WTC11 (cell line): ENCODE measurements at regions not wholly inside any gene's neighbourhood (a gene's known extent, or its start where the extent isn't known, plus 50 kb on each side); places are given as distances from the start of the nearest gene placed in this dataset.

Source experiments
- ATAC-seq: fragments of 200-7000 bp; cut with Tn5 transposase; 2 replicates; pipeline ENCODE4 v1.10.0; 2021; ENCODE audit warnings: mild to moderate bottlenecking, moderate library complexity
- CTCF ChIA-PET: fragments of 300-600 bp; sonication (Branson Sonifier 250); formaldehyde crosslinking; loops from one replicate; lab custom pipeline; 2021; ENCODE audit warnings: antibody characterized with exemption; lab: Charles Lee
- POLR2A ChIA-PET: fragments of 350-600 bp; sonication (Branson Sonifier 250); formaldehyde crosslinking; loops from one replicate; lab custom pipeline; 2021; ENCODE audit warnings: antibody characterized with exemption; lab: Charles Lee
- DNase-seq: peaks from one replicate; pipeline ENCODE4 v3.0.0; 2021; ENCODE audit warnings: low spot score
- H3K27ac Mint-ChIP-seq: 2 replicates; pipeline ENCODE4 v1.8.0; 2021; ENCODE audit warnings: mixed read lengths
- H3K27me3 Mint-ChIP-seq: 2 replicates; pipeline ENCODE4 v1.8.0; 2021; ENCODE audit warnings: low read depth, mild to moderate bottlenecking, moderate library complexity, mixed read lengths
- H3K36me3 Mint-ChIP-seq: 2 replicates; pipeline ENCODE4 v1.8.0; 2021; ENCODE audit warnings: mixed read lengths
- H3K4me1 Mint-ChIP-seq: 2 replicates; pipeline ENCODE4 v1.8.0; 2022; ENCODE audit warnings: mixed read lengths
- H3K4me3 Mint-ChIP-seq: 2 replicates; pipeline ENCODE4 v1.8.0; 2021; ENCODE audit warnings: mild to moderate bottlenecking, moderate library complexity, mixed read lengths
- H3K9me3 Mint-ChIP-seq: 2 replicates; pipeline ENCODE4 v1.8.0; 2021; ENCODE audit warnings: mixed read lengths
- CREB1 ChIP-seq: sonication (generic); formaldehyde crosslinking; IDR thresholded peaks from 2 replicates; pipeline ENCODE4 v1.8.0; 2023; ENCODE audit warnings: mild to moderate bottlenecking, missing genetic modification reagents
- CTCF ChIP-seq: fragments of 200-600 bp; IDR thresholded peaks from 2 replicates; pipeline ENCODE4 v1.8.0; 2022; ENCODE audit warnings: antibody characterized with exemption
- FOXP1 ChIP-seq: sonication (generic); formaldehyde crosslinking; IDR thresholded peaks from 2 replicates; pipeline ENCODE4 v1.8.0; 2022; ENCODE audit warnings: missing genetic modification reagents, mild to moderate bottlenecking, moderate library complexity, borderline replicate concordance
- GABPB1 ChIP-seq: sonication (generic); formaldehyde crosslinking; IDR thresholded peaks from 2 replicates; pipeline ENCODE4 v1.8.1; 2023; ENCODE audit warnings: mild to moderate bottlenecking, missing genetic modification reagents
- GRHL2 ChIP-seq: fragments of 250-450 bp; sonication (Bioruptor Pico); IDR thresholded peaks from 2 replicates; pipeline ENCODE4 v1.8.0; 2022; ENCODE audit warnings: mild to moderate bottlenecking, moderate library complexity; ENCODE audit not compliant: insufficient replicate concordance, severe bottlenecking
- HMGA2 ChIP-seq: fragments of 250-450 bp; sonication (Bioruptor Pico); IDR thresholded peaks from 2 replicates; pipeline ENCODE4 v1.4.0; 2021; ENCODE audit warnings: mild to moderate bottlenecking, moderate library complexity
- HMGXB4 ChIP-seq: sonication (generic); formaldehyde crosslinking; IDR thresholded peaks from 2 replicates; pipeline ENCODE4 v1.8.1; 2023; ENCODE audit warnings: mild to moderate bottlenecking, moderate library complexity, missing genetic modification reagents
- IRF2 ChIP-seq: sonication (generic); formaldehyde crosslinking; IDR thresholded peaks from 2 replicates; pipeline ENCODE4 v1.8.0; 2022; ENCODE audit warnings: low read depth, missing genetic modification reagents, borderline replicate concordance
- NR1H2 ChIP-seq: sonication (generic); formaldehyde crosslinking; IDR thresholded peaks from 2 replicates; pipeline ENCODE4 v1.9.0; 2021; ENCODE audit warnings: mild to moderate bottlenecking, moderate library complexity, missing genetic modification reagents
- SOX15 ChIP-seq: fragments of 250-450 bp; sonication (Bioruptor Pico); IDR thresholded peaks from 2 replicates; pipeline ENCODE4 v1.9.0; 2021; ENCODE audit warnings: mild to moderate bottlenecking
- TP53 ChIP-seq: sonication (generic); formaldehyde crosslinking; IDR thresholded peaks from 2 replicates; pipeline ENCODE4 v1.8.1; 2023; ENCODE audit warnings: mild to moderate bottlenecking, missing genetic modification reagents
- ZNF219 ChIP-seq: sonication (generic); formaldehyde crosslinking; IDR thresholded peaks from 2 replicates; pipeline ENCODE4 v1.8.0; 2023; ENCODE audit warnings: missing genetic modification reagents, mild to moderate bottlenecking, borderline replicate concordance
- ZNF263 ChIP-seq: sonication (generic); formaldehyde crosslinking; IDR thresholded peaks from 2 replicates; pipeline ENCODE4 v1.8.1; 2022; ENCODE audit warnings: low read depth, mild to moderate bottlenecking, moderate library complexity, missing genetic modification reagents
- ZNF317 ChIP-seq: sonication (generic); formaldehyde crosslinking; IDR thresholded peaks from 2 replicates; pipeline ENCODE4 v1.8.1; 2023; ENCODE audit warnings: low read depth, mild to moderate bottlenecking, moderate library complexity, missing genetic modification reagents, borderline replicate concordance
- TF ChIP-seq, protein P1 (sequence below): sonication (generic); formaldehyde crosslinking; IDR thresholded peaks from 2 replicates; pipeline ENCODE4 v1.8.0; 2023; ENCODE audit warnings: missing genetic modification reagents
- TF ChIP-seq, protein P2 (sequence below): sonication (generic); formaldehyde crosslinking; IDR thresholded peaks from 2 replicates; pipeline ENCODE4 v1.8.0; 2022; ENCODE audit warnings: mild to moderate bottlenecking, missing genetic modification reagents
- TF ChIP-seq, protein P3 (sequence below): fragments of 250-450 bp; sonication (Bioruptor Pico); IDR thresholded peaks from 2 replicates; pipeline ENCODE4 v1.9.0; 2021; ENCODE audit warnings: mild to moderate bottlenecking
- TF ChIP-seq, protein P4 (sequence below): fragments of 250-450 bp; sonication (Bioruptor Pico); conservative IDR thresholded peaks from 2 replicates; pipeline ENCODE4 v1.9.0; 2021; ENCODE audit warnings: mild to moderate bottlenecking

DNA sequence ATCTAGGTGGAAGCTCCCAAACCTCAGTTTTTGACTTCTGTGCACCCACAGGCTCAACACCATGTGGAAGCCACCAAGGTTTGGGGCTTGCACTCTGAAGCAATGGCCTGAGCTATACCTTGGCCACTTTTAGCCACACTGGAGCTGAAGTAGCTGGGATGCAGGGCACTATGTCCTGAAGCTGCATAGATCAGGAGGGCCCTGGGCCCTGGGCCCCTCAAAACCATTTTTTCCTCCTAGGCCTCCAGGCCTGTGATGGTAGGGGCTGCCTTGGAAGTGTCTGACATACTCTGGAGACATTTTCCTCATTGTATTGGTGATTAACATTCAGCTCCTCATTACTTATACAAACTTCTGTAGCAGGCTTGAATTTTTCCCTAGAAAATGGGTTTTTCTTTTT is 273.7 kb downstream of the FGF9 start:
- peaks cover 6% of the 10 kb centered on the region; the same call in 1 of the 2 replicates for H3K27me3 Mint-ChIP-seq
- H3K4me1 Mint-ChIP-seq = peaks cover 6% of the 10 kb centered on the region
- DNase-seq (no peak), ATAC-seq (no peak)
- peaks cover 54% of the 10 kb centered on the region for H3K36me3 Mint-ChIP-seq
- peaks cover 62% of the 10 kb centered on the region for H3K9me3 Mint-ChIP-seq
- H3K27ac Mint-ChIP-seq = no peak overlapping the region
- CTCF ChIA-PET = no interaction called here
- no peak overlapping the region for H3K4me3 Mint-ChIP-seq
- TF ChIP-seq CTCF = no peak
- no peak for TF ChIP-seq FOXP1
- no peak for TF ChIP-seq SOX15 (CRISPR knock-in tag)
- TF ChIP-seq ZNF317 (CRISPR knock-in tag) = no peak
- TF ChIP-seq GABPB1 = no peak
- TF ChIP-seq HMGXB4 (CRISPR knock-in tag) = no peak
- TF ChIP-seq, protein P1, sequence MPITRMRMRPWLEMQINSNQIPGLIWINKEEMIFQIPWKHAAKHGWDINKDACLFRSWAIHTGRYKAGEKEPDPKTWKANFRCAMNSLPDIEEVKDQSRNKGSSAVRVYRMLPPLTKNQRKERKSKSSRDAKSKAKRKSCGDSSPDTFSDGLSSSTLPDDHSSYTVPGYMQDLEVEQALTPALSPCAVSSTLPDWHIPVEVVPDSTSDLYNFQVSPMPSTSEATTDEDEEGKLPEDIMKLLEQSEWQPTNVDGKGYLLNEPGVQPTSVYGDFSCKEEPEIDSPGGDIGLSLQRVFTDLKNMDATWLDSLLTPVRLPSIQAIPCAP (CRISPR knock-in tag) = no peak
- TF ChIP-seq, all 79 proteins: peak for 0
- POLR2A ChIA-PET = no interaction called here

DNA sequence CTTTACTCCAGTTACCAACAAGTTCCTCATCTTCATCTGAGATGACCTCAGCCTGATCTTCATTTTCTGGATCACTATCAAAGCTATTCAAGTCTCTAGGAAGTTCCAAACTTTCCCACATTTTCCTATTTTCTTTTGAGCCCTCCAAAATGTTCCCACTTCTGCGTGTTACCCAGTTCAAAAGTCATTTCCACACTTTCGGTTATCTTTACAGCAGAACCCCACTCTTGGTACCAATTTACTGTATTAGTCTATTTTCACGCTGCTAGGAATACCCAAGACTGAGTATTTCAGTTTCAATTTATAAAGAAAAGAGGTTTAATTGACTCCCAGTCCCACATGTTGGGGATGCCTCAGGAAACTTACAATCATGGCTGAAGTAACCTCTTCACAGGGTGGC is 274.3 kb downstream of the FGF9 start:
- DNase-seq (no peak), ATAC-seq (no peak)
- H3K4me1 Mint-ChIP-seq = peaks cover 6% of the 10 kb centered on the region
- H3K9me3 Mint-ChIP-seq = peaks cover 59% of the 10 kb centered on the region
- H3K27me3 Mint-ChIP-seq = peaks cover 6% of the 10 kb centered on the region; the same call in 1 of the 2 replicates
- H3K4me3 Mint-ChIP-seq = no peak overlapping the region
- no peak overlapping the region for H3K27ac Mint-ChIP-seq
- TF ChIP-seq, protein P2, sequence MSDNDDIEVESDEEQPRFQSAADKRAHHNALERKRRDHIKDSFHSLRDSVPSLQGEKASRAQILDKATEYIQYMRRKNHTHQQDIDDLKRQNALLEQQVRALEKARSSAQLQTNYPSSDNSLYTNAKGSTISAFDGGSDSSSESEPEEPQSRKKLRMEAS (CRISPR knock-in tag) = no peak
- TF ChIP-seq ZNF219 (CRISPR knock-in tag) (no peak), IRF2 (CRISPR knock-in tag) (no peak), ZNF263 (no peak), NR1H2 (CRISPR knock-in tag) (no peak), CREB1 (CRISPR knock-in tag) (no peak)
- ChIA-PET CTCF (no interaction called here), POLR2A (no interaction called here)
- H3K36me3 Mint-ChIP-seq = peaks cover 54% of the 10 kb centered on the region

DNA sequence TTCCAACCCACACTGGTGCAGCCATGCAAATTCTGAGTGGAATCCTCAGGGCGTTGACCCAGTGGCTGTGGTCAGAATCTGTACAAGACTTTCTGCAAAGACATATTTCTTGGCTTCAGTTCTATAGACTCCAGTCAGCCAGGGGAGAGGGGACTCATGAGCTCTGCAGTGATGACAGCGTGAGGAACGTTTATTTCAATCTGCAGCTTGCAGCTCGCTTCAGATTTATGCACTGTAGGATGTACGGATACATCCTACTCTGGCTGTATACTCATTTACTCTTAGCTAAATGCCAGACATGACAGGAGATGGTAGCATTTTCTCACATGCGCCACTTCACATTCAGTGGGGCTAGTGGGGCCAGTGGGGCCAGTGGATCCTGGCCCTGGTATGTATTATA is 276.1 kb downstream of the FGF9 start:
- TF ChIP-seq SOX15 (CRISPR knock-in tag) (no peak), GRHL2 (CRISPR knock-in tag) (no peak), TP53 (no peak), HMGA2 (CRISPR knock-in tag) (no peak)
- TF ChIP-seq, protein P3, sequence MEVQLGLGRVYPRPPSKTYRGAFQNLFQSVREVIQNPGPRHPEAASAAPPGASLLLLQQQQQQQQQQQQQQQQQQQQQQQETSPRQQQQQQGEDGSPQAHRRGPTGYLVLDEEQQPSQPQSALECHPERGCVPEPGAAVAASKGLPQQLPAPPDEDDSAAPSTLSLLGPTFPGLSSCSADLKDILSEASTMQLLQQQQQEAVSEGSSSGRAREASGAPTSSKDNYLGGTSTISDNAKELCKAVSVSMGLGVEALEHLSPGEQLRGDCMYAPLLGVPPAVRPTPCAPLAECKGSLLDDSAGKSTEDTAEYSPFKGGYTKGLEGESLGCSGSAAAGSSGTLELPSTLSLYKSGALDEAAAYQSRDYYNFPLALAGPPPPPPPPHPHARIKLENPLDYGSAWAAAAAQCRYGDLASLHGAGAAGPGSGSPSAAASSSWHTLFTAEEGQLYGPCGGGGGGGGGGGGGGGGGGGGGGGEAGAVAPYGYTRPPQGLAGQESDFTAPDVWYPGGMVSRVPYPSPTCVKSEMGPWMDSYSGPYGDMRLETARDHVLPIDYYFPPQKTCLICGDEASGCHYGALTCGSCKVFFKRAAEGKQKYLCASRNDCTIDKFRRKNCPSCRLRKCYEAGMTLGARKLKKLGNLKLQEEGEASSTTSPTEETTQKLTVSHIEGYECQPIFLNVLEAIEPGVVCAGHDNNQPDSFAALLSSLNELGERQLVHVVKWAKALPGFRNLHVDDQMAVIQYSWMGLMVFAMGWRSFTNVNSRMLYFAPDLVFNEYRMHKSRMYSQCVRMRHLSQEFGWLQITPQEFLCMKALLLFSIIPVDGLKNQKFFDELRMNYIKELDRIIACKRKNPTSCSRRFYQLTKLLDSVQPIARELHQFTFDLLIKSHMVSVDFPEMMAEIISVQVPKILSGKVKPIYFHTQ (CRISPR knock-in tag) = no peak
- TF ChIP-seq, protein P4, sequence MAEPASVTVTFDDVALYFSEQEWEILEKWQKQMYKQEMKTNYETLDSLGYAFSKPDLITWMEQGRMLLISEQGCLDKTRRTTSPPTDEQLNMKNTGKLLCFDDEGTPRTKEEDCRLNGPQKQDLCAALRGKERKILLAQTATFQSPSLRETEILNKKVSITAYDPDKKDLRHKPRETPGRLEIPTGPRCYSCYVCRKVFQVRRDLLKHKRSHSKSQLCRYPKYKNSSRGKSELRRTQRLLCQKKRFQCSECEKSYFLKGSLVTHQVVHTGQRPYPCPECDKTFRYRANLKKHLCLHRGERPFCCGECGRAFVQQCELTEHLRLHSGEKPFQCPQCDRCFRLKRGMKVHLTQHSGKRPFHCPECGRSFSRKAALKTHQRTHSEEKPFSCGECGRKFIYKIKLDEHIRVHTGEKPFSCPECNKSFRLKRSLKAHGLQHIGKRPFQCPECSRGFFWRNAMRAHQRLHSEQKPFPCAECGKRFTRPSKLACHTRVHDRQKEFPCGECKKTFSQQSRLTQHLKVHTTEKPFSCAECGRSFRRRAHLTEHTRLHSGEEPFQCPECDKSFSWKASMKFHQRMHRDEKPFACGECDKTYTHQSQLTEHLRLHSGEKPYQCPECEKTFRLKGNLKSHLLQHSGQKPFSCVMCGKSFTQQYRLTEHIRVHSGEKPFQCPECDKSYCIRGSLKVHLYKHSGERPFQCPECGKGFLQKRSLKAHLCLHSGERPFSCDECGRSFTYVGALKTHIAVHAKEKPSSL = no peak
- TF ChIP-seq, all 79 proteins: peak for 0
- peaks cover 6% of the 10 kb centered on the region for H3K4me1 Mint-ChIP-seq
- no peak overlapping the region for H3K4me3 Mint-ChIP-seq
- ChIA-PET CTCF (interaction anchor here (0.8 kb wide), 1 partner anchor 34 kb away, joined by 3 read pairs; no protein-coding TSS in a partner anchor), POLR2A (no interaction called here)
- peaks cover 53% of the 10 kb centered on the region for H3K9me3 Mint-ChIP-seq
- no peak for DNase-seq
- H3K27me3 Mint-ChIP-seq = peaks cover 6% of the 10 kb centered on the region; the same call in 1 of the 2 replicates
- peaks cover 50% of the 10 kb centered on the region for H3K36me3 Mint-ChIP-seq
- ATAC-seq = no peak
- H3K27ac Mint-ChIP-seq = no peak overlapping the region
